Loucy (cell line): ENCODE measurements at regions not wholly inside any gene's neighbourhood (a gene's known extent, or its start where the extent isn't known, plus 50 kb on each side); places are given as distances from the start of the nearest gene placed in this dataset.

Experiments used
- EZH2phosphoT487 ChIP-seq: fragments of 200-600 bp; IDR thresholded peaks from 2 replicates; pipeline ENCODE4 v1.6.1; 2018; ENCODE audit warnings: antibody characterized with exemption, mild to moderate bottlenecking, moderate library complexity, borderline replicate concordance
- TF ChIP-seq, protein P1 (sequence below): fragments of 200-600 bp; sonication (generic); conservative IDR thresholded peaks from 2 replicates; pipeline ENCODE4 v1.5.1; 2014; ENCODE audit warnings: mild to moderate bottlenecking, antibody characterized with exemption, low read length

DNA sequence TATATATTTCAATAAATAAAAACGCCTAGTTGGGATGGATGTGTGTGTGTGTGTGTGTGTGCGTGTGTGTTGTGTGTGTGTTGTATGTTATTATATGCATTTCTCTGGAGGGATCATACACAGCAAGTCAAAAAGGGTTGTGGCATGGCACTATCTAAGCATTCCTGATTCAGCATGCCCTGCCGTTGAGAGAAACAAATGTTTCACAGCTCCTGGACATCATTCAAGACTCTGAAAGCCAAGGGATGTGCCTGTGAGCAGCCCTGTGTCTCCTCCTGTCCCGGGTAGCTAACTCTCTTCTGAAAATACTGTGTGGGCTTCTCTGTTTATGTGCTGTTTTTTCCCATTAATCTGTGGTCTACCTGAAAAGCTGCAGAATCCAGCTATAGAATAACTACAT lies 197.9 kb upstream of the SETBP1 start:
- TF ChIP-seq EZH2phosphoT487: no peak
- TF ChIP-seq, protein P1, sequence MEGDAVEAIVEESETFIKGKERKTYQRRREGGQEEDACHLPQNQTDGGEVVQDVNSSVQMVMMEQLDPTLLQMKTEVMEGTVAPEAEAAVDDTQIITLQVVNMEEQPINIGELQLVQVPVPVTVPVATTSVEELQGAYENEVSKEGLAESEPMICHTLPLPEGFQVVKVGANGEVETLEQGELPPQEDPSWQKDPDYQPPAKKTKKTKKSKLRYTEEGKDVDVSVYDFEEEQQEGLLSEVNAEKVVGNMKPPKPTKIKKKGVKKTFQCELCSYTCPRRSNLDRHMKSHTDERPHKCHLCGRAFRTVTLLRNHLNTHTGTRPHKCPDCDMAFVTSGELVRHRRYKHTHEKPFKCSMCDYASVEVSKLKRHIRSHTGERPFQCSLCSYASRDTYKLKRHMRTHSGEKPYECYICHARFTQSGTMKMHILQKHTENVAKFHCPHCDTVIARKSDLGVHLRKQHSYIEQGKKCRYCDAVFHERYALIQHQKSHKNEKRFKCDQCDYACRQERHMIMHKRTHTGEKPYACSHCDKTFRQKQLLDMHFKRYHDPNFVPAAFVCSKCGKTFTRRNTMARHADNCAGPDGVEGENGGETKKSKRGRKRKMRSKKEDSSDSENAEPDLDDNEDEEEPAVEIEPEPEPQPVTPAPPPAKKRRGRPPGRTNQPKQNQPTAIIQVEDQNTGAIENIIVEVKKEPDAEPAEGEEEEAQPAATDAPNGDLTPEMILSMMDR: no peak
